ENCODE measurements at regions not wholly inside any gene's neighbourhood (a gene's known extent, or its start where the extent isn't known, plus 50 kb on each side); places are given as distances from the start of the nearest gene placed in this dataset.

DNA sequence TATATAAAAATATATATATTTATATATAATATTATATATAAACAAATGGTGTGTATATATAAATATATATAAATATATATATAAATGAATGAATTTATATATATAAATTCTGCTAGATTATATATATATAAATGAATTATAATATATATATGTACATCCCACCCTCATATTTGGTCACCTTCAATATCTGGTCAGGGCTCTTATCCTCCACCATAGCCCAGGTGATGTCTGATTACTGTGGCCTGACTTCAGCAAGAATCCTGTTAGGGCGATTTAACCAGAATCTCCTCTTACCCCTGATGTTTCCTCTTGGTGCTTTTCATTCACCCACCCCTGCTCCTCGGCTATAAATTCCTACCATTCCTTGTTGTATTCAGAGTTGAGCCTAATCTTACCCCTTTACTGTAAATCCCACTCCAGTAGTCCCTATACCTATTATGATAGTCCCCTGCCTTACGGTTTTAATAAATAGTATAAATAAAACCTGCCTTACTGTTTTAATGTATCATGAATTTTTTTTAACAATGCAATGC lies 439.6 kb downstream of the PLOD2 start:
- POLR2A ChIA-PET, result no interaction called here
- CTCF ChIA-PET, result no interaction called here
- Histone ChIP-seq H3K27ac (ENCODE audit: low read depth, low read length) (no peak overlapping the region), H3K9me3 (ENCODE audit: control insufficient read depth, insufficient read depth, low read length) (no peaks in the 10 kb centered on the region), H3K27me3 (ENCODE audit: control insufficient read depth, insufficient read depth, low read length) (no peaks in the 10 kb centered on the region), H3K4me3 (ENCODE audit: low read depth, low read length) (no peak overlapping the region)
- DNase-seq (ENCODE audit: low read depth, low spot score), result no peak
- TF ChIP-seq, protein P1, sequence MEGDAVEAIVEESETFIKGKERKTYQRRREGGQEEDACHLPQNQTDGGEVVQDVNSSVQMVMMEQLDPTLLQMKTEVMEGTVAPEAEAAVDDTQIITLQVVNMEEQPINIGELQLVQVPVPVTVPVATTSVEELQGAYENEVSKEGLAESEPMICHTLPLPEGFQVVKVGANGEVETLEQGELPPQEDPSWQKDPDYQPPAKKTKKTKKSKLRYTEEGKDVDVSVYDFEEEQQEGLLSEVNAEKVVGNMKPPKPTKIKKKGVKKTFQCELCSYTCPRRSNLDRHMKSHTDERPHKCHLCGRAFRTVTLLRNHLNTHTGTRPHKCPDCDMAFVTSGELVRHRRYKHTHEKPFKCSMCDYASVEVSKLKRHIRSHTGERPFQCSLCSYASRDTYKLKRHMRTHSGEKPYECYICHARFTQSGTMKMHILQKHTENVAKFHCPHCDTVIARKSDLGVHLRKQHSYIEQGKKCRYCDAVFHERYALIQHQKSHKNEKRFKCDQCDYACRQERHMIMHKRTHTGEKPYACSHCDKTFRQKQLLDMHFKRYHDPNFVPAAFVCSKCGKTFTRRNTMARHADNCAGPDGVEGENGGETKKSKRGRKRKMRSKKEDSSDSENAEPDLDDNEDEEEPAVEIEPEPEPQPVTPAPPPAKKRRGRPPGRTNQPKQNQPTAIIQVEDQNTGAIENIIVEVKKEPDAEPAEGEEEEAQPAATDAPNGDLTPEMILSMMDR (IDR thresholded peaks at IDR 0.05; ENCODE audit: low read depth, low read length), result no peak

DNA sequence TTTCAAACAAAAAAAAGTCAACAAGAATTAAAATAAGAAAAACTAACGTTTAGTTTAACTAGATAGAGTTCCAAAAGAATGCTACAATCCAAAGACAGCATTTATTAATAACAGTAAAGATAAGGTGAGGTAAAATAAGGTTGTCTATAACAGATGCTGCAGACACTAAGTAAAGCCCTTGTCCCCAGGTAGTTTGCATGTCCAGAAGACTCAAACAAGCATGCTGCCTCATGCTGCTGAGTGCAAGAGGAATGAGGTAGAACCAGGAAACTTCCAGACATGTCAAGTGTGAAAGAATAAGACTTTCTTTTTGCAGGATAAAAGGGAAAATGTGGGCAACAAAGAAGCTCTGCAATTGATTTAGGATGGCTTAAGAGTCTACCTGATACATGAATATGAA lies 439.2 kb downstream of the PLOD2 start:
- TF ChIP-seq, protein P1 (IDR thresholded peaks at IDR 0.05; ENCODE audit: low read depth, low read length), result no peak
- H3K27me3 ChIP-seq (ENCODE audit: control insufficient read depth, insufficient read depth, low read length), result no peaks in the 10 kb centered on the region
- H3K9me3 ChIP-seq (ENCODE audit: control insufficient read depth, insufficient read depth, low read length), result no peaks in the 10 kb centered on the region
- DNase-seq (ENCODE audit: low read depth, low spot score), result no peak
- no peak overlapping the region for H3K4me3 ChIP-seq (ENCODE audit: low read depth, low read length)
- ChIA-PET POLR2A (no interaction called here), CTCF (no interaction called here)
- H3K27ac ChIP-seq (ENCODE audit: low read depth, low read length), result no peak overlapping the region

DNA sequence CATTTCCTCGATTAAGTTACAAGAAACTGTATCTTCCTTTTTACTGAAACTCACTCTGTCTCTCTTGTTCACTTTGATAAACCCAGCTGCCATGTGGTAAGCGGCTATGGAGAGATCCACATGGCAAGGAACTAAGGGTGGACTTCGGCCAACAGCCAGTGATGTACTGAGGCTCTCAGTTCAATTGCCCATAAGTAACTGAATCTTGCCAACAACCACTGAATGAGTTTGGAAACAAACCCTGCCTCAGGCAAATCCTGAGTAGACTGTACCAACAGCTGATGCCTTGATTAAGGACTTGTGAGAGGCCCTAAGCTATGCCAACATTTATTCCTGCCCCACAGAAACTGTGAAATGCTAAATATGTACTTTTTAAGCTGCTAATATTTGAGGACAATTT lies 433.5 kb downstream of the PLOD2 start:
- POLR2A ChIA-PET, result no interaction called here
- H3K27ac ChIP-seq (ENCODE audit: low read depth, low read length), result no peak overlapping the region
- no peak for DNase-seq (ENCODE audit: low read depth, low spot score)

DNA sequence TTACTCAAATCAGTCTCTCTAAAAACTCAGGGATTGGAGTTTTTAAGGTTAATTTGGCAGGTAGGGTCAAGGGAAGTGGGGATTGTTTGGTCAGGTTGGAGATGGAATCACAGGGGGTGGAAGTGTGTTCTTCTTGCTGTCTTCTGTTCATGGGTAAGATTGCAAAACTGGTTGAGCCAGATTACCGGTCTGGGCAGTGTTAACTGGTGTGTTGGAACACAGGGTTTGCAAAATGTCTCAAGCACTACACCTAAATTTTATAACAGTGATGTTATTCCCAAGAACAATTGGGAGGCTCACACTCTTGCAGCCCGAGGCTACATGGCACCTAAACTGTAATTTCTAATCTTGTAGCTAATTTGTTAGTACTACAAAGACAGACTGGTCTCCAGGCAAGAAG lies 425.4 kb downstream of the PLOD2 start:
- no peaks in the 10 kb centered on the region for H3K9me3 ChIP-seq (ENCODE audit: control insufficient read depth, insufficient read depth, low read length)
- ChIA-PET POLR2A (no interaction called here), CTCF (no interaction called here)
- H3K27ac ChIP-seq (ENCODE audit: low read depth, low read length), result no peak overlapping the region
- H3K27me3 ChIP-seq (ENCODE audit: control insufficient read depth, insufficient read depth, low read length), result no peaks in the 10 kb centered on the region
- DNase-seq (ENCODE audit: low read depth, low spot score), result no peak
- TF ChIP-seq, protein P1 (IDR thresholded peaks at IDR 0.05; ENCODE audit: low read depth, low read length), result no peak
- no peak overlapping the region for H3K4me3 ChIP-seq (ENCODE audit: low read depth, low read length)

More for the DNA sequence above, 433.5 kb downstream of the PLOD2 start:
- H3K27me3 ChIP-seq (ENCODE audit: control insufficient read depth, insufficient read depth, low read length), result no peaks in the 10 kb centered on the region
- no peak overlapping the region for H3K4me3 ChIP-seq (ENCODE audit: low read depth, low read length)
- TF ChIP-seq, protein P1 (IDR thresholded peaks at IDR 0.05; ENCODE audit: low read depth, low read length), result no peak
- no peaks in the 10 kb centered on the region for H3K9me3 ChIP-seq (ENCODE audit: control insufficient read depth, insufficient read depth, low read length)
- CTCF ChIA-PET, result no interaction called here

DNA sequence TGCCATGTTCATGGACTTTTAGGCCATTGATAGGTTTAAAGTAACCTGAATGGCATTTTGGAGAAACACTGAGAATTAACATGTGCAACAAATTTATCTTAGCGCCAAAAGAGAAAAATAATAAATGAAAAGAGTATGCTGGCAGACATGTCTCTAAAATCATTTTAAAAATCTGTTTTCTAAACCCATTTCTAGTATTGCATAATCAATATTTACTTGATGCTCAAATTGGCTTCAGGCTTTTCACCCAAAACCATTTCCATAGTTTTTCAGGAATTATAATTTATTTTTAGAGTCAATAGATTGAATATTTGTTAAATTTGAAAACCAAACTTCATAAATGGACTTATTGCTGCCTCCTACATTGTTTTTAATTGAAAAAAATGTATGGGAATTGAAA lies 423.0 kb downstream of the PLOD2 start:
- Histone ChIP-seq H3K27ac (ENCODE audit: low read depth, low read length) (no peak overlapping the region), H3K9me3 (ENCODE audit: control insufficient read depth, insufficient read depth, low read length) (no peaks in the 10 kb centered on the region), H3K4me3 (ENCODE audit: low read depth, low read length) (no peak overlapping the region), H3K27me3 (ENCODE audit: control insufficient read depth, insufficient read depth, low read length) (no peaks in the 10 kb centered on the region)
- no peak for DNase-seq (ENCODE audit: low read depth, low spot score)
- ChIA-PET CTCF (no interaction called here), POLR2A (no interaction called here)
- TF ChIP-seq, protein P1 (IDR thresholded peaks at IDR 0.05; ENCODE audit: low read depth, low read length), result no peak
